ENCODE measurements at regions not wholly inside any gene's neighbourhood (a gene's known extent, or its start where the extent isn't known, plus 50 kb on each side); places are given as distances from the start of the nearest gene placed in this dataset.

- H3K4me2 ChIP-seq (ENCODE audit: low read depth, low read length): no peak overlapping the region
- no peaks in the 10 kb centered on the region for H3K9me3 ChIP-seq (ENCODE audit: control insufficient read depth, insufficient read depth, low read length)
- no peaks in the 10 kb centered on the region for H3K79me1 ChIP-seq (ENCODE audit: low read depth in 1 of 2, low read length in 2 of 2)
- no peak overlapping the region for H3K14ac ChIP-seq (replicated peaks; ENCODE audit: low read depth, low read length)
- H3K36me3 ChIP-seq (ENCODE audit: control insufficient read depth, insufficient read depth, low read length): no peaks in the 10 kb centered on the region
- POLR2A ChIA-PET (ENCODE audit: unreplicated experiment): no interaction called here
- TF ChIP-seq, protein P1, sequence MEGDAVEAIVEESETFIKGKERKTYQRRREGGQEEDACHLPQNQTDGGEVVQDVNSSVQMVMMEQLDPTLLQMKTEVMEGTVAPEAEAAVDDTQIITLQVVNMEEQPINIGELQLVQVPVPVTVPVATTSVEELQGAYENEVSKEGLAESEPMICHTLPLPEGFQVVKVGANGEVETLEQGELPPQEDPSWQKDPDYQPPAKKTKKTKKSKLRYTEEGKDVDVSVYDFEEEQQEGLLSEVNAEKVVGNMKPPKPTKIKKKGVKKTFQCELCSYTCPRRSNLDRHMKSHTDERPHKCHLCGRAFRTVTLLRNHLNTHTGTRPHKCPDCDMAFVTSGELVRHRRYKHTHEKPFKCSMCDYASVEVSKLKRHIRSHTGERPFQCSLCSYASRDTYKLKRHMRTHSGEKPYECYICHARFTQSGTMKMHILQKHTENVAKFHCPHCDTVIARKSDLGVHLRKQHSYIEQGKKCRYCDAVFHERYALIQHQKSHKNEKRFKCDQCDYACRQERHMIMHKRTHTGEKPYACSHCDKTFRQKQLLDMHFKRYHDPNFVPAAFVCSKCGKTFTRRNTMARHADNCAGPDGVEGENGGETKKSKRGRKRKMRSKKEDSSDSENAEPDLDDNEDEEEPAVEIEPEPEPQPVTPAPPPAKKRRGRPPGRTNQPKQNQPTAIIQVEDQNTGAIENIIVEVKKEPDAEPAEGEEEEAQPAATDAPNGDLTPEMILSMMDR (conservative IDR thresholded peaks at IDR 0.05; ENCODE audit: low read depth, low read length): no peak
- TF ChIP-seq NFE2L2 (IDR thresholded peaks at IDR 0.05; ENCODE audit: low read depth, low read length) (no peak), RFX5 (IDR thresholded peaks at IDR 0.05; ENCODE audit: low read depth, low read length) (no peak), MAZ (IDR thresholded peaks at IDR 0.05; ENCODE audit: borderline replicate concordance, low read depth, low read length) (no peak), RAD21 (IDR thresholded peaks at IDR 0.05; ENCODE audit: low read length) (no peak), POLR2A (IDR thresholded peaks at IDR 0.05; ENCODE audit: low read depth, low read length) (no peak), CHD1 (IDR thresholded peaks at IDR 0.05; ENCODE audit: low read depth, low read length) (no peak)
- no peak overlapping the region for H2BK15ac ChIP-seq (ENCODE audit: low read depth, low read length)
- H4K91ac ChIP-seq (ENCODE audit: insufficient read depth, low read depth, low read length): no peak overlapping the region
- no peaks in the 10 kb centered on the region for H4K20me1 ChIP-seq (ENCODE audit: insufficient read depth, low read length)
- H2BK120ac ChIP-seq (ENCODE audit: low read depth, low read length): no peak overlapping the region
- no peak overlapping the region for H2AK9ac ChIP-seq (replicated peaks; ENCODE audit: low read depth, low read length, poor library complexity)
- no TSS peak for BruUV-seq (replicated peaks)
- ATAC-seq (ENCODE audit: low read depth) (no peak), DNase-seq (no peak)
- CTCF ChIA-PET: no interaction called here
- no peaks in the 10 kb centered on the region for H3K9me1 ChIP-seq (ENCODE audit: insufficient read depth, low read length)
- no peak overlapping the region for H3K4me3 ChIP-seq (ENCODE audit: insufficient read depth, low read depth, low read length)
- dilution Hi-C loops (cut with HindIII; ENCODE audit: low sequenced_read_pairs, unreplicated experiment) (no loop called here), in situ Hi-C loops (cut with MboI; ENCODE audit: low sequenced_read_pairs) (no loop called here), intact Hi-C loops (cut with micrococcal nuclease) (no loop called here)
- no peak overlapping the region for H2AK5ac ChIP-seq (ENCODE audit: low read depth, low read length)
- H2AFZ ChIP-seq (replicated peaks; ENCODE audit: low read length, poor library complexity): no peak overlapping the region
- H3K18ac ChIP-seq (ENCODE audit: low read depth, low read length): no peak overlapping the region
- H4K8ac ChIP-seq (ENCODE audit: low read depth in 2 of 2, low read length in 2 of 2): no peak overlapping the region
- H3K23ac ChIP-seq (ENCODE audit: low read depth, low read length): no peak overlapping the region
- no peak overlapping the region for H2BK20ac ChIP-seq (ENCODE audit: low read depth, low read length)
- no peak overlapping the region for H4K5ac ChIP-seq (ENCODE audit: low read depth, low read length)
- no peak overlapping the region for H2BK5ac ChIP-seq (ENCODE audit: low read depth, low read length, poor library complexity, severe bottlenecking)
- H3K4me1 ChIP-seq (ENCODE audit: control insufficient read depth, insufficient read depth, low read length): no peaks in the 10 kb centered on the region
- H3K4ac ChIP-seq (ENCODE audit: low read depth, low read length): no peak overlapping the region
- WGBS, 2 experiments (ENCODE audit: extremely low coverage in 2 of 2, insufficient read length in 1 of 2): no CpG with 5 or more reads among the region's 3 CpGs
- no peak overlapping the region for H3K27ac ChIP-seq (ENCODE audit: insufficient read depth, low read length)
- no peak overlapping the region for H3K9ac ChIP-seq (ENCODE audit: low read depth, low read length)
- H3K56ac ChIP-seq (ENCODE audit: extremely low read depth, insufficient read depth, low read length): no peak overlapping the region
- no peaks in the 10 kb centered on the region for H3K27me3 ChIP-seq (ENCODE audit: control insufficient read depth, insufficient read depth, low read length)
Observed at GRCh38 chrX:124256629-124257380, 75.7 kb upstream of the TEX13D start.

Data from IMR-90 (cell line).